Esophagus squamous epithelium (tissue), 5 donors: ENCODE measurements at regions not wholly inside any gene's neighbourhood (a gene's known extent, or its start where the extent isn't known, plus 50 kb on each side); places are given as distances from the start of the nearest gene placed in this dataset.

Source experiments
- DNase-seq: peaks from one replicate; lab custom pipeline; 2025; lab: John Stamatoyannopoulos, UW
- H3K27ac ChIP-seq, 4 donors: fragments of 200-600 bp; sonication (generic); one replicate each; pipeline ENCODE4 v1.5.1; 2016 to 2019; ENCODE audit warnings: mild to moderate bottlenecking in 1 of 4
- H3K27me3 ChIP-seq, 4 donors: fragments of 200-600 bp; sonication (generic); 1 replicate in 3 of 4; 2 replicates in 1 of 4; pipeline versions ENCODE4 v1.5.1 to v1.6.0; 2017 to 2021; ENCODE audit warnings: antibody characterized with exemption in 1 of 4
- H3K36me3 ChIP-seq, 3 donors: fragments of 200-600 bp; sonication (generic); one replicate each; pipeline ENCODE4 v1.5.1; 2016 to 2019
- H3K4me1 ChIP-seq, 3 donors: fragments of 200-600 bp; sonication (generic); one replicate each; pipeline ENCODE4 v1.5.1; 2017 to 2019
- H3K4me3 ChIP-seq, 4 donors: fragments of 200-600 bp; sonication (generic); 1 replicate in 3 of 4; 2 replicates in 1 of 4; pipeline ENCODE4 v1.5.1; 2016 to 2019; ENCODE audit warnings: mild to moderate bottlenecking in 2 of 4, moderate library complexity in 1 of 4
- H3K9me3 ChIP-seq, 3 donors: fragments of 200-600 bp; sonication (generic); one replicate each; pipeline ENCODE4 v1.5.1; 2016 to 2019
- CTCF ChIP-seq, 6 experiments: fragments of 450-650 bp in 4 of 6; fragments of 200-600 bp in 2 of 6; sonication (generic) in 2 of 6; IDR thresholded peaks; one replicate each; pipeline ENCODE4 v1.5.1; 2016 to 2019; ENCODE audit warnings: antibody characterized with exemption in 6 of 6, mild to moderate bottlenecking in 4 of 6, moderate library complexity in 4 of 6
- POLR2A ChIP-seq, 4 donors: fragments of 450-650 bp; IDR thresholded peaks; one replicate each; pipeline ENCODE4 v1.6.1; 2017; ENCODE audit warnings: antibody characterized with exemption in 4 of 4, mild to moderate bottlenecking in 4 of 4, moderate library complexity in 3 of 4
- WGBS, 2 donors: methylation state at CpG; one replicate each; pipeline ENCODE4 v1.1.5; 2018; 5-methylcytosine and 5-hydroxymethylcytosine counted together
- intact Hi-C: fragments of 100-400 bp; cut with DNase I; formaldehyde crosslinking; loops from one replicate; pipeline ENCODE4 v1.15.0; 2022
- donor health status: DM: yes; HTN: yes; CAD: no.

DNA sequence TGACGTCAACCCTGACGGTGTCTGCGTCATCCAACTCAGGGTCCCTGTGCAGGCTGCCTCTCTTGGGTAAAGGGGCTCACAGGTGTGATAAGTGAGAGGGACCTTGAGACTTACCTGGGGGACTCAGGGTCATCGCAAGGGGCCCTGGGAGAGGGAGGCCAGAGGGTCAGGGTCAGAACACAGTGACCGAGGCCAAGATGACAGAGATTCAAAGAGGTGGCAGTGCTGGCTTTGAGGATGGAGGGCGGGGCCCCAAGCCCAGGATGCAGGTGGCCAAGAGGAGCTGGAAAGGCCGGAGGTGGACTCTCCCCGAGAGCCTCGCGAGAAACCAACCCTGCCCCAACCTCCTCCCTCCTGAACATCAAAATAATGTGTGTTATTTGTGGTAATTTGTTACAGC lies 165.2 kb upstream of the PPP2R2D start:
- no peak for TF ChIP-seq CTCF (IDR thresholded peaks at IDR 0.05)
- no peak for TF ChIP-seq POLR2A (IDR thresholded peaks at IDR 0.05)
- Histone ChIP-seq H3K27ac (no peak overlapping the region), H3K27me3 (peaks cover 0 to 22% (median 0%) of the 10 kb centered on the region in 4 donors), H3K9me3 (peaks cover 0 to 7% (median 0%) of the 10 kb centered on the region in 3 donors), H3K36me3 (no peaks in the 10 kb centered on the region), H3K4me1 (peaks cover 0 to 4% (median 0%) of the 10 kb centered on the region in 3 donors), H3K4me3 (no peak overlapping the region)
- WGBS, 2 donors, result 73 to 89% methylated on average over 10 of the region's 10 CpGs
- intact Hi-C loops, result no loop called here
- no peak for DNase-seq

DNA sequence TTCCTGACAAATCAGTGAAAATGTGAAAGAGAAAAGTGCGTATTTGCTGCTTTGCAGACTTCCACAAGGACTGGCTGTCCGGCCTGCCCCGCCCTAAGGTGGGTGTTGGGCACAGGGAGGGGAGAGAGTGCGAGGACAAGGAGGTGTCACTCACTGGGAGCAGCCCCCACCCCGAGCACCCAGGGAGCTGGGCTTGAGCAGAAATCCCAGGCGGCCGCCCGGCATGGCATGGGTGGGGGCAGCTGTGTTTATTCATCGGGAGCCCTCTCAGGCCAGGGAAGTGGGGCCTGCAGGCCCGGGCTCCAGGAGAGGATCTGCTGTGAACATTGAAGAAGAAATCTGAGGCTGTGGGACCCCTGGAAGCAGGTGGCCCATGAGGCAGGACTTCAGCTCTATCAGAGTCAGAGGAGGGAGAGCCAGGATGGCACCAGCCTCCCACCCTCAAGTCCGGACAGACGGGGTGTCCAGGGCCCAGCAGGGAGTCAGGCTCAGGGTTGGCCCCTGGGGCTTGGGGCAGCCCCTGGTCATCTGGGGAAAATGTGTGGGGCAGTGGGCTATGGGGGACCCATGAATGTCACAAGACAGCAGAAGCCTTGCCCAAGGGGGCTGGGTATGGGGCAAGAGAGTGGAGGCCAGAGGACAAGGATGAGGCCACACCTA lies 164.4 kb upstream of the PPP2R2D start:
- Histone ChIP-seq H3K27ac (no peak overlapping the region), H3K9me3 (peaks cover 0 to 7% (median 0%) of the 10 kb centered on the region in 3 donors), H3K4me1 (no peaks in the 10 kb centered on the region), H3K4me3 (no peak overlapping the region), H3K27me3 (peaks cover 0 to 22% (median 0%) of the 10 kb centered on the region in 4 donors), H3K36me3 (no peaks in the 10 kb centered on the region)
- no peak for DNase-seq
- intact Hi-C loops, result no loop called here
- no peak for TF ChIP-seq POLR2A (IDR thresholded peaks at IDR 0.05)
- WGBS, 2 donors, result 79 to 86% methylated on average over 4 to 7 of the region's 12 CpGs

GRCh38 chr10:131737543-131738395 lies 163.0 kb upstream of the PPP2R2D start:
- Histone ChIP-seq H3K4me3 (no peak overlapping the region), H3K27ac (no peak overlapping the region), H3K4me1 (no peaks in the 10 kb centered on the region), H3K9me3 (no peaks in the 10 kb centered on the region), H3K36me3 (no peaks in the 10 kb centered on the region), H3K27me3 (peaks cover 0 to 30% (median 0%) of the 10 kb centered on the region in 4 donors)
- intact Hi-C loops, result no loop called here
- 61 to 77% methylated on average over 3 to 6 of the region's 18 CpGs for WGBS, 2 donors
- DNase-seq, result no peak
- TF ChIP-seq CTCF (IDR thresholded peaks at IDR 0.05) (no peak), POLR2A (IDR thresholded peaks at IDR 0.05) (no peak)

DNA sequence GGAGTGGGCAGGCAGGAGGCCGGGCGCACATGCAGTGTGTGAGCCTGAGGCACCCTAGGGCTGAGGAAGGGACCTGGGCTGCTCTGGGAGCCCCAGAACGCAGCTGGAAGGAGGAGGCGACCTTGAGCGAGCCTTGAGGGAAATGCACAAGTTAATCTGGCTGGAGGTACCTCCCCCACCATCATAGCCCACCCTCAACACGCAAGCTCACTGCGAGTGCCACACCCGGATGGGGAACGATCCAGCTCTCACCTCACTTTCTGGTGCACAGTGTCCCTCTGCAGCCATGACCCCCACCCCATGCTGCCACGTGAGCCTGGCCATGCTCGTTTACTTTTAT lies 162.4 kb upstream of the PPP2R2D start:
- Histone ChIP-seq H3K27me3 (peaks cover 0 to 36% (median 0%) of the 10 kb centered on the region in 4 donors), H3K4me3 (no peak overlapping the region), H3K27ac (no peak overlapping the region), H3K9me3 (no peaks in the 10 kb centered on the region), H3K4me1 (peaks cover 0 to 5% (median 2%) of the 10 kb centered on the region in 3 donors), H3K36me3 (no peaks in the 10 kb centered on the region)
- intact Hi-C loops, result no loop called here
- no peak for TF ChIP-seq POLR2A (IDR thresholded peaks at IDR 0.05)
- no peak for TF ChIP-seq CTCF (IDR thresholded peaks at IDR 0.05)
- 48 to 58% methylated on average over 10 to 11 of the region's 11 CpGs for WGBS, 2 donors
- DNase-seq, result no peak

GRCh38 chr10:131739206-131739605 lies 161.6 kb upstream of the PPP2R2D start:
- H3K27ac ChIP-seq, result no peak overlapping the region
- H3K36me3 ChIP-seq, result no peaks in the 10 kb centered on the region
- TF ChIP-seq CTCF (IDR thresholded peaks at IDR 0.05) (no peak), POLR2A (IDR thresholded peaks at IDR 0.05) (no peak)
- H3K4me3 ChIP-seq, result no peak overlapping the region
- intact Hi-C loops, result no loop called here
- 49 to 52% methylated on average over 10 of the region's 10 CpGs for WGBS, 2 donors
- H3K9me3 ChIP-seq, result no peaks in the 10 kb centered on the region
- H3K27me3 ChIP-seq, result peaks cover 0 to 45% (median 0%) of the 10 kb centered on the region in 4 donors
- peaks cover 0 to 13% (median 5%) of the 10 kb centered on the region in 3 donors for H3K4me1 ChIP-seq
- DNase-seq, result no peak
